Upper lobe of left lung (tissue), 6 donors: ENCODE measurements at regions not wholly inside any gene's neighbourhood (a gene's known extent, or its start where the extent isn't known, plus 50 kb on each side); places are given as distances from the start of the nearest gene placed in this dataset.

ENCODE experiments used
- ATAC-seq, 2 donors: fragments of 200-7000 bp; cut with Tn5 transposase; one replicate each; pipeline ENCODE4 v1.9.1; 2022; ENCODE audit warnings: mild to moderate bottlenecking in 2 of 2, moderate library complexity in 2 of 2; ENCODE audit not compliant: low FRiP score in 2 of 2
- DNase-seq, 2 donors: peaks; one replicate each; pipeline ENCODE4 v3.0.0-alpha.2; 2019 to 2020
- H3K27ac ChIP-seq, 4 donors: fragments of 200-600 bp; sonication (generic); one replicate each; pipeline ENCODE4 v1.5.1; 2016 to 2019
- H3K27me3 ChIP-seq, 4 donors: fragments of 200-600 bp; sonication (generic); one replicate each; pipeline ENCODE4 v1.5.1; 2017 to 2019
- H3K36me3 ChIP-seq, 4 donors: fragments of 200-600 bp; sonication (generic); one replicate each; pipeline ENCODE4 v1.5.1; 2016 to 2019
- H3K4me1 ChIP-seq, 4 donors: fragments of 200-600 bp; sonication (generic); one replicate each; pipeline ENCODE4 v1.5.1; 2018 to 2019
- H3K4me3 ChIP-seq, 4 donors: fragments of 200-600 bp; sonication (generic); one replicate each; pipeline ENCODE4 v1.5.1; 2017 to 2019; ENCODE audit warnings: mild to moderate bottlenecking in 2 of 4, moderate library complexity in 1 of 4
- H3K9me3 ChIP-seq, 4 donors: fragments of 200-600 bp; sonication (generic); one replicate each; pipeline ENCODE4 v1.5.1; 2018 to 2019
- EP300 ChIP-seq, 4 donors: sonication (generic); formaldehyde crosslinking; IDR thresholded peaks; one replicate each; pipeline ENCODE4 v1.5.1; 2017; ENCODE audit warnings: antibody characterized with exemption in 4 of 4, control low read depth in 2 of 4
- POLR2A ChIP-seq, 4 donors: fragments of 450-650 bp; IDR thresholded peaks; one replicate each; pipeline ENCODE4 v1.5.1; 2016 to 2017; ENCODE audit warnings: antibody characterized with exemption in 4 of 4, mild to moderate bottlenecking in 2 of 4
- POLR2AphosphoS5 ChIP-seq, 2 donors: sonication (generic); formaldehyde crosslinking; IDR thresholded peaks; one replicate each; pipeline ENCODE4 v1.5.1; 2017; ENCODE audit warnings: antibody characterized with exemption in 2 of 2
- WGBS, 2 donors: methylation state at CpG; one replicate each; pipeline ENCODE4 v1.1.5; 2017 to 2018; 5-methylcytosine and 5-hydroxymethylcytosine counted together
- TF ChIP-seq, protein P1 (sequence below), 6 experiments: fragments of 450-650 bp in 4 of 6; fragments of 200-600 bp in 2 of 6; sonication (generic) in 2 of 6; IDR thresholded peaks; one replicate each; pipeline ENCODE4 v1.5.1; 2016 to 2019; ENCODE audit warnings: antibody characterized with exemption in 6 of 6
- donor health status: DM: no; HTN: no; CAD: no; lungs with moderate emphysema.
- donor health status: DM: no; HTN: yes; CAD: no; lungs with severe emphysema.

DNA sequence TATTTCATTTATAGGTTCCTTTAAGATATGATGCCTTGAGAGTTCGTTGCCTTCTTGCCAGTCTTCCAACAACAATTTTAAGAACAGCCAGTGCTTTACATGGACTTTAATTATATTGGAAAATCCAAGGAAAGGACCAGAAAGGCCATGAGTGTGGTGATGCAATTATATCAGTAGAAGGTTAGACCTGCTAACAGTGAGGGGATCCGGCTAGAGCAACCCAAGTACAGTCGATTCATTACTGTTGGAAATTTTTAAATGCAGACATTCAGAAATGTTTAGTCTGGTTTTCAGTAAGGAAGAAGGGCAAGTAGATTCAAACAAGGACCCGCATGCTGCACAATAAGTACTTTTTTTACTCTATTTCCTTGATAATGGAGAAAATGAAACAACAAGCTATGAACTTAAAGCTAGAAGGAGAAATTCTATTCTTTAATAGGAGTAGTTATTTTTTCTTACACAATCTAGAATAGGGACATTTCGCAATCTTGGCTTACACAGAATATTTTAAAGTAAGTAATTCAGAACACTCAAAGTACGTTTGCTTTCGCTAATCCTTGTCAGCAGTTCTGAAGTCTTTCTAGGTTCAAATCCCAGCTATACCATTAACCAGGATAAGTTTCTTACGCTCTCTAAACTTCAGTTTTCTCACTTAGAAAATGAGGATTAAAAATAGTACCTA lies 405.5 kb downstream of the MEIS1 start:
- peak; percentile 37 to 41 for ATAC-seq
- Histone ChIP-seq H3K4me1 (peaks cover 0 to 15% (median 3%) of the 10 kb centered on the region in 4 donors), H3K36me3 (no peaks in the 10 kb centered on the region), H3K27me3 (no peaks in the 10 kb centered on the region), H3K4me3 (no peak overlapping the region), H3K27ac (peak overlapping the region; percentile 32 to 71 (median 56)), H3K9me3 (no peaks in the 10 kb centered on the region)
- DNase-seq: no peak
- TF ChIP-seq POLR2AphosphoS5 (IDR thresholded peaks at IDR 0.05): no peak
- TF ChIP-seq EP300 (IDR thresholded peaks at IDR 0.05): no peak
- TF ChIP-seq, protein P1, sequence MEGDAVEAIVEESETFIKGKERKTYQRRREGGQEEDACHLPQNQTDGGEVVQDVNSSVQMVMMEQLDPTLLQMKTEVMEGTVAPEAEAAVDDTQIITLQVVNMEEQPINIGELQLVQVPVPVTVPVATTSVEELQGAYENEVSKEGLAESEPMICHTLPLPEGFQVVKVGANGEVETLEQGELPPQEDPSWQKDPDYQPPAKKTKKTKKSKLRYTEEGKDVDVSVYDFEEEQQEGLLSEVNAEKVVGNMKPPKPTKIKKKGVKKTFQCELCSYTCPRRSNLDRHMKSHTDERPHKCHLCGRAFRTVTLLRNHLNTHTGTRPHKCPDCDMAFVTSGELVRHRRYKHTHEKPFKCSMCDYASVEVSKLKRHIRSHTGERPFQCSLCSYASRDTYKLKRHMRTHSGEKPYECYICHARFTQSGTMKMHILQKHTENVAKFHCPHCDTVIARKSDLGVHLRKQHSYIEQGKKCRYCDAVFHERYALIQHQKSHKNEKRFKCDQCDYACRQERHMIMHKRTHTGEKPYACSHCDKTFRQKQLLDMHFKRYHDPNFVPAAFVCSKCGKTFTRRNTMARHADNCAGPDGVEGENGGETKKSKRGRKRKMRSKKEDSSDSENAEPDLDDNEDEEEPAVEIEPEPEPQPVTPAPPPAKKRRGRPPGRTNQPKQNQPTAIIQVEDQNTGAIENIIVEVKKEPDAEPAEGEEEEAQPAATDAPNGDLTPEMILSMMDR (IDR thresholded peaks at IDR 0.05): no peak
- no peak for TF ChIP-seq POLR2A (IDR thresholded peaks at IDR 0.05)
- WGBS, 2 donors: 56 to 62% methylated on average over 8 of the region's 8 CpGs

DNA sequence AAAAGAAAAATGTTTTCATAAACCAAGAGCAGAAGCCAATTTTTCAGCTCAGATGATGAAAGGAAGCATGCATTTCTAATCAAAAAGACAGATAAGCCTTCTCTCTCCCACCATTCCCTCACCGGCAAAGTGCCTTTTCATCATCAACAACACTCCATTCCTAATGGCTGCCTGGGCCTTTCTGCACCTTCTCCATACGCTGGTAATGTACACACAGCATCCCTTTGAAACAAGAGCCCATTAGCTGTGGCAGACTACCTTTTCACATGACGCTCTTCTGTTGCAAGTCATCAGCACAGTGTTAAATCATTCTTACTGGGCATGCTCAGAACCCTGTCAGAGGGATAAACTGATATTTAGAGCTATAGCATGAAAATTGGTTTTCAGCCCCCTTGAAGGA lies 408.9 kb downstream of the MEIS1 start:
- TF ChIP-seq EP300 (IDR thresholded peaks at IDR 0.05): no peak
- no peak for TF ChIP-seq POLR2AphosphoS5 (IDR thresholded peaks at IDR 0.05)
- TF ChIP-seq, protein P1 (IDR thresholded peaks at IDR 0.05): no peak
- no peak for TF ChIP-seq POLR2A (IDR thresholded peaks at IDR 0.05)
- ATAC-seq: no peak
- Histone ChIP-seq H3K9me3 (no peaks in the 10 kb centered on the region), H3K36me3 (no peaks in the 10 kb centered on the region), H3K4me1 (peaks cover 0 to 15% (median 3%) of the 10 kb centered on the region in 4 donors), H3K27me3 (no peaks in the 10 kb centered on the region), H3K4me3 (no peak overlapping the region), H3K27ac (no peak overlapping the region)
- DNase-seq: no peak
- 69 to 76% methylated on average over 3 of the region's 3 CpGs for WGBS, 2 donors

DNA sequence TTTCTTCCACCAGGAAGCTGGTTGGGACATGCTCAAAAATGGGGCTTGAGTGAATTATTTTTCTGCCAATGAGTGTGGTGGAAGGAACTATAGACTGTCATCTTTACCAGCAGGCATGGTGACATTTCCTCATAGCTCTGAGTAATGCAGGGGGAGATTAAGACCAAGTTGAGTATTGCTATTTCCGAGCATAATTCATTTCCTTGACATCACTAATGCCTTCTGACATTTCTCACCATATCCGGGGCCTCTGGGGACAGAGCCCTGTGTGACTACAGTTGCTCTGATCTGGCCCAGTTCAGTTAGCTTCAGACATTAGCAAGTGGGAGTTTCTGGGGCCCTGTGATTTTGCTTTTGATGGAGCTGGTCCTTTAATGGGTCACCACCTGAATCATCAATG lies 410.4 kb downstream of the MEIS1 start:
- no peak for ATAC-seq
- no peaks in the 10 kb centered on the region for H3K27me3 ChIP-seq
- TF ChIP-seq, protein P1 (IDR thresholded peaks at IDR 0.05): no peak
- no peak for TF ChIP-seq POLR2A (IDR thresholded peaks at IDR 0.05)
- no peak for TF ChIP-seq POLR2AphosphoS5 (IDR thresholded peaks at IDR 0.05)
- TF ChIP-seq EP300 (IDR thresholded peaks at IDR 0.05): no peak
- H3K9me3 ChIP-seq: no peaks in the 10 kb centered on the region
- no peak for DNase-seq
- H3K4me3 ChIP-seq: no peak overlapping the region
- whole genome bisulfite sequencing, 2 donors: 57 to 66% methylated on average over 2 of the region's 2 CpGs
- no peak overlapping the region for H3K27ac ChIP-seq
- H3K4me1 ChIP-seq: peaks cover 0 to 8% (median 2%) of the 10 kb centered on the region in 4 donors
- H3K36me3 ChIP-seq: no peaks in the 10 kb centered on the region

DNA sequence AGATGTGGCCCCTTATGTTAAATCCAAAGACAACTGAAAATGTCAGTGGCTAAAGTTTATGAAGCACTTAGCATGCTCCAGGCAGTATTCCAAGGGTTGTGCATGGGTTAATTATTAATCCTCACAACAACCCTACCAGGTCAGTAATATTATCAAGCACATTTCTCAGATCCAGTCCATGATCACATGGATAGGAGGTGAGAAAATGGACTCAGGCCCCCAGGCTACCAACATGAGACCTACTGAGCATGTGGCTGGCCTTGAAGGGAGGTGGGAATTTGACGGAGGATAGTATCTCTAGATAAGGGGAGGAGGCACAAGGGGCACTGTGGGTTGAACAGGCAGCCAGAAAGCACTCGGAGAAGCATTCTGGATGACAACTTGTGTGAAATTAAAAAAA lies 412.0 kb downstream of the MEIS1 start:
- DNase-seq: no peak
- no peak for ATAC-seq
- Histone ChIP-seq H3K4me3 (no peak overlapping the region), H3K9me3 (no peaks in the 10 kb centered on the region), H3K4me1 (peaks cover 0 to 4% (median 1%) of the 10 kb centered on the region in 4 donors), H3K27me3 (no peaks in the 10 kb centered on the region), H3K27ac (no peak overlapping the region), H3K36me3 (no peaks in the 10 kb centered on the region)
- TF ChIP-seq, protein P1 (IDR thresholded peaks at IDR 0.05): no peak
- TF ChIP-seq POLR2A (IDR thresholded peaks at IDR 0.05) (no peak), EP300 (IDR thresholded peaks at IDR 0.05) (no peak), POLR2AphosphoS5 (IDR thresholded peaks at IDR 0.05) (no peak)
- WGBS, 2 donors: 57 to 66% methylated on average over 2 of the region's 2 CpGs
